ENCODE measurements at regions not wholly inside any gene's neighbourhood (a gene's known extent, or its start where the extent isn't known, plus 50 kb on each side); places are given as distances from the start of the nearest gene placed in this dataset.
"Not testable (repeated sequence)": the region's sequence is repeated elsewhere in the genome, so short reads cannot be mapped to it uniquely, and the experiment has no call there.

DNA sequence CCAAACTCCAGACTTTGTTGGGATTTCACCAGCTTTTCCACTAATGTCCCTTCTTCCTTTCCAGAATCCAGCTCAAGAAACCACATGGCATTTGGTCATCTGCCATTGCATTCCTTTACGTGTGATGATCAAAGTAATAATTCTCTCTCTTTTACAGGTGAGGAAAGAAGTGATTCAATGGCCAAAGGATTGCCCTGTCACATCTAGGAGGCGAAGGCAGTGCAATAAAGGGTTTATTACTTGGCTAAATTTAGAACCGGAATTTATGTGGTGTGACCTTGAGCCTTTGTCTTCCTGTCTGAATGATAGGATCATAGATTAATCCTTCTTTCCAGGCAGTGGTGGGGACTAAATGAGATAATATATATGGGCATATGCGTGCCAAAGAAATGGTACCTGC, 58.3 kb upstream of the COBL start:
- no peak overlapping the region for H3K4me2 ChIP-seq (ENCODE audit: low read length)
- H3K27ac ChIP-seq (ENCODE audit: low read depth, low read length, poor library complexity, severe bottlenecking): no peak overlapping the region
- no peaks in the 10 kb centered on the region for H3K4me1 ChIP-seq (ENCODE audit: insufficient read depth, low read length, severe bottlenecking)
- no peak overlapping the region for H3K4me3 ChIP-seq (ENCODE audit: low read depth, low read length, poor library complexity, severe bottlenecking)
- H3K9me2 ChIP-seq (ENCODE audit: low read depth, low read length): no peaks in the 10 kb centered on the region
- H3K27me3 ChIP-seq (ENCODE audit: insufficient read depth, low read length): no peaks in the 10 kb centered on the region
- H3K79me2 ChIP-seq (ENCODE audit: insufficient read depth, low read length): no peaks in the 10 kb centered on the region
- H2AFZ ChIP-seq (ENCODE audit: low read length): no peak overlapping the region
- no peak for TF ChIP-seq EZH2 (IDR thresholded peaks at IDR 0.05; ENCODE audit: borderline replicate concordance, low read length)
- TF ChIP-seq, protein P1, sequence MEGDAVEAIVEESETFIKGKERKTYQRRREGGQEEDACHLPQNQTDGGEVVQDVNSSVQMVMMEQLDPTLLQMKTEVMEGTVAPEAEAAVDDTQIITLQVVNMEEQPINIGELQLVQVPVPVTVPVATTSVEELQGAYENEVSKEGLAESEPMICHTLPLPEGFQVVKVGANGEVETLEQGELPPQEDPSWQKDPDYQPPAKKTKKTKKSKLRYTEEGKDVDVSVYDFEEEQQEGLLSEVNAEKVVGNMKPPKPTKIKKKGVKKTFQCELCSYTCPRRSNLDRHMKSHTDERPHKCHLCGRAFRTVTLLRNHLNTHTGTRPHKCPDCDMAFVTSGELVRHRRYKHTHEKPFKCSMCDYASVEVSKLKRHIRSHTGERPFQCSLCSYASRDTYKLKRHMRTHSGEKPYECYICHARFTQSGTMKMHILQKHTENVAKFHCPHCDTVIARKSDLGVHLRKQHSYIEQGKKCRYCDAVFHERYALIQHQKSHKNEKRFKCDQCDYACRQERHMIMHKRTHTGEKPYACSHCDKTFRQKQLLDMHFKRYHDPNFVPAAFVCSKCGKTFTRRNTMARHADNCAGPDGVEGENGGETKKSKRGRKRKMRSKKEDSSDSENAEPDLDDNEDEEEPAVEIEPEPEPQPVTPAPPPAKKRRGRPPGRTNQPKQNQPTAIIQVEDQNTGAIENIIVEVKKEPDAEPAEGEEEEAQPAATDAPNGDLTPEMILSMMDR (IDR thresholded peaks at IDR 0.05; ENCODE audit: low read length): no peak
- H3K9me3 ChIP-seq (ENCODE audit: low read length): no peaks in the 10 kb centered on the region
- no peaks in the 10 kb centered on the region for H3K36me3 ChIP-seq (ENCODE audit: insufficient read depth, low read length)
- no peaks in the 10 kb centered on the region for H4K20me1 ChIP-seq (ENCODE audit: insufficient read depth, low read length)
- no peaks in the 10 kb centered on the region for H3F3A ChIP-seq (ENCODE audit: insufficient read depth, low read length)
- no peak overlapping the region for H3K9ac ChIP-seq (ENCODE audit: low read length)

GRCh38 chr7:51373607-51374006, 57.0 kb upstream of the COBL start:
- H2AFZ ChIP-seq (ENCODE audit: low read length); H4K20me1 ChIP-seq (ENCODE audit: insufficient read depth, low read length); H3K4me2 ChIP-seq (ENCODE audit: low read length); H3K4me3 ChIP-seq (ENCODE audit: low read depth, low read length, poor library complexity, severe bottlenecking); H3K9ac ChIP-seq (ENCODE audit: low read length); H3K79me2 ChIP-seq (ENCODE audit: insufficient read depth, low read length); H3K27ac ChIP-seq (ENCODE audit: low read depth, low read length, poor library complexity, severe bottlenecking); H3K27me3 ChIP-seq (ENCODE audit: insufficient read depth, low read length); H3K9me3 ChIP-seq (ENCODE audit: low read length); H3K9me2 ChIP-seq (ENCODE audit: low read depth, low read length); H3K36me3 ChIP-seq (ENCODE audit: insufficient read depth, low read length); H3K4me1 ChIP-seq (ENCODE audit: insufficient read depth, low read length, severe bottlenecking); H3F3A ChIP-seq (ENCODE audit: insufficient read depth, low read length): not testable (repeated sequence)
- TF ChIP-seq, protein P1 (IDR thresholded peaks at IDR 0.05; ENCODE audit: low read length): peak; percentile 29; the same call in 1 of the 2 replicates

DNA sequence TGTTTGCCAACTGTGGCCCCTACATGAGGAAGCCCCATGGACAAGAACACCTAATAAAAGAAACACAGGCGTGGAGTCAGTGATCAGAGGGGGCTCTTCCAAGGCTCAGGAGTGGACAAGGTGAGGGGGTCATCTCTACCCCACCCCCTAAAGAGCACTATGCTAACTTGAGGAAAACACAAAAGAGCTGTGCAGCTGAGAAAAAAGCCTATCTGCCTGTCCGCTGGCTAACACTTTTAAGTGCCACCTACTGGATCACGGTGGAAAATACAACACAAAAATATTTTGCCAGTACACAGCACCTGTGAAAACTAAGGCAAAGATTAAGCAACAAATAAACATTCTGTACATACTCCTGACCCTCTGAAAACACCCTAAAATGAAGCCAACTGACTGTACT, 53.1 kb upstream of the COBL start:
- no peak overlapping the region for H3K27ac ChIP-seq (ENCODE audit: low read depth, low read length, poor library complexity, severe bottlenecking)
- TF ChIP-seq EZH2 (IDR thresholded peaks at IDR 0.05; ENCODE audit: borderline replicate concordance, low read length): no peak
- TF ChIP-seq, protein P1 (IDR thresholded peaks at IDR 0.05; ENCODE audit: low read length): peak; percentile 45
- H3F3A ChIP-seq (ENCODE audit: insufficient read depth, low read length): no peaks in the 10 kb centered on the region
- H3K4me1 ChIP-seq (ENCODE audit: insufficient read depth, low read length, severe bottlenecking): no peaks in the 10 kb centered on the region
- H3K9ac ChIP-seq (ENCODE audit: low read length): no peak overlapping the region
- no peaks in the 10 kb centered on the region for H3K27me3 ChIP-seq (ENCODE audit: insufficient read depth, low read length)
- H4K20me1 ChIP-seq (ENCODE audit: insufficient read depth, low read length): no peaks in the 10 kb centered on the region
- no peaks in the 10 kb centered on the region for H3K79me2 ChIP-seq (ENCODE audit: insufficient read depth, low read length)
- H2AFZ ChIP-seq (ENCODE audit: low read length): no peak overlapping the region
- no peaks in the 10 kb centered on the region for H3K36me3 ChIP-seq (ENCODE audit: insufficient read depth, low read length)
- H3K4me2 ChIP-seq (ENCODE audit: low read length): no peak overlapping the region
- H3K9me3 ChIP-seq (ENCODE audit: low read length): no peaks in the 10 kb centered on the region
- no peaks in the 10 kb centered on the region for H3K9me2 ChIP-seq (ENCODE audit: low read depth, low read length)
- no peak overlapping the region for H3K4me3 ChIP-seq (ENCODE audit: low read depth, low read length, poor library complexity, severe bottlenecking)

DNA sequence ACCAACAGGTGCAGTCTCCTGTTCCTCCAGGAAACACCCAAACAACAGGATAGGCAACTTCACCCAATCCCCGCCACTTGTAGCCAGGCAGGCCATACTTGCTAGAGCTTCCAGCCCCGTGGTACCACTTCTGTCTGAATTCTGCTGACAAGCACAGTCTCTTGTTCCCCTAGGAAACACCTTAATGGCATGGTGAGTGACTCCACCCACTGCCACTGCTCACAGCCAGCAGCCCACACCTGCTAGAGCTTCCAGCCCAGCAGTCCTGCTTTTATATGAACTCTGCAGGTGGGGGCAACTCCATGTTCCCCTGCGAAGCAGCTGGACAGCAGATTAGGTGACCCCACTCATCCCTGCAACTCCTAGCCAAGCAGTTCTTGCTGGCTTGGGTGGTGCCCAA, 52.6 kb upstream of the COBL start:
- H3K9ac ChIP-seq (ENCODE audit: low read length); H3K9me2 ChIP-seq (ENCODE audit: low read depth, low read length); H3K9me3 ChIP-seq (ENCODE audit: low read length); H4K20me1 ChIP-seq (ENCODE audit: insufficient read depth, low read length); H3K4me2 ChIP-seq (ENCODE audit: low read length); H3F3A ChIP-seq (ENCODE audit: insufficient read depth, low read length); H3K27me3 ChIP-seq (ENCODE audit: insufficient read depth, low read length); H2AFZ ChIP-seq (ENCODE audit: low read length); H3K4me3 ChIP-seq (ENCODE audit: low read depth, low read length, poor library complexity, severe bottlenecking); H3K79me2 ChIP-seq (ENCODE audit: insufficient read depth, low read length); H3K27ac ChIP-seq (ENCODE audit: low read depth, low read length, poor library complexity, severe bottlenecking); H3K4me1 ChIP-seq (ENCODE audit: insufficient read depth, low read length, severe bottlenecking); H3K36me3 ChIP-seq (ENCODE audit: insufficient read depth, low read length): not testable (repeated sequence)

Data from OCI-LY1 (cell line).